ENCODE measurements at regions not wholly inside any gene's neighbourhood (a gene's known extent, or its start where the extent isn't known, plus 50 kb on each side); places are given as distances from the start of the nearest gene placed in this dataset.

GRCh38 chr2:133982256-133982655, 271.6 kb upstream of the MGAT5 start:
- Histone ChIP-seq H3K4me3 (ENCODE audit: low read depth, low read length, poor library complexity, severe bottlenecking) (no peak overlapping the region), H3K27me3 (replicated peaks; ENCODE audit: insufficient read depth, low read depth, low read length, poor library complexity) (peaks cover 12% of the 10 kb centered on the region), H3K36me3 (ENCODE audit: insufficient read depth, low read length, poor library complexity, severe bottlenecking) (no peaks in the 10 kb centered on the region), H3K9me3 (ENCODE audit: low read depth, low read length, poor library complexity, severe bottlenecking) (no peaks in the 10 kb centered on the region), H3K27ac (ENCODE audit: low read depth, low read length, poor library complexity, severe bottlenecking) (no peak overlapping the region), H3K4me1 (ENCODE audit: insufficient read depth, low read length, poor library complexity, severe bottlenecking) (no peaks in the 10 kb centered on the region)
- no TSS peak for BruUV-seq (replicated peaks)
- POLR2A ChIA-PET (ENCODE audit: low non-redundant PET): no interaction called here
- no peak for DNase-seq (ENCODE audit: low spot score)
- TF ChIP-seq CTCF (conservative IDR thresholded peaks at IDR 0.05; ENCODE audit: low read depth, low read length): no peak
- no peak for TF ChIP-seq EZH2 (IDR thresholded peaks at IDR 0.05; ENCODE audit: borderline replicate concordance, low read depth, low read length, poor library complexity, severe bottlenecking)
- CTCF ChIA-PET: no interaction called here
- intact Hi-C loops (cut with micrococcal nuclease; ENCODE audit: unreplicated experiment): no loop called here

DNA sequence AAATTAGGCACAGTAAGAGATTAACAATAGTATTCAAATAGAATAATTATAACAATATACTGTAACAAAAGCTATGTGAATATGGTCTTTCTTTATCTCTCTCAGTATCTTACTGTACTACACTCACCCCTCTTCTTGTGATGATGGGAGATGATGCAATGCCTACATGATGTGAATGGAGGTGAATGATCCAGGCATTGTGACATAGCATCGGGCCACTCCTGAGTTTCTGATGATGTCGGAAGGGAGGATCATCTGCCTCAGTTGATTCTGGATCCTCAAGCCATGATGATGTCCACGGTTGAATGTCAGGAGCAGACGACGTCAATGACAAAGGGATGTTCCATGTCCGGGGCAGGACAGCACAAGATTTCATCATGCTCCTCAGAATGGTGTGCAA, 268.3 kb upstream of the MGAT5 start:
- DNase-seq (ENCODE audit: low spot score): no peak
- ChIA-PET POLR2A (ENCODE audit: low non-redundant PET) (no interaction called here), CTCF (no interaction called here)
- intact Hi-C loops (cut with micrococcal nuclease; ENCODE audit: unreplicated experiment): no loop called here
- no peaks in the 10 kb centered on the region for H3K9me3 ChIP-seq (ENCODE audit: low read depth, low read length, poor library complexity, severe bottlenecking)
- peaks cover 15% of the 10 kb centered on the region for H3K27me3 ChIP-seq (replicated peaks; ENCODE audit: insufficient read depth, low read depth, low read length, poor library complexity)
- no TSS peak for BruUV-seq (replicated peaks)
- no peak for TF ChIP-seq CTCF (conservative IDR thresholded peaks at IDR 0.05; ENCODE audit: low read depth, low read length)
- no peak for TF ChIP-seq EZH2 (IDR thresholded peaks at IDR 0.05; ENCODE audit: borderline replicate concordance, low read depth, low read length, poor library complexity, severe bottlenecking)
- no peak overlapping the region for H3K4me3 ChIP-seq (ENCODE audit: low read depth, low read length, poor library complexity, severe bottlenecking)
- H3K36me3 ChIP-seq (ENCODE audit: insufficient read depth, low read length, poor library complexity, severe bottlenecking): no peaks in the 10 kb centered on the region
- H3K4me1 ChIP-seq (ENCODE audit: insufficient read depth, low read length, poor library complexity, severe bottlenecking): no peaks in the 10 kb centered on the region
- no peak overlapping the region for H3K27ac ChIP-seq (ENCODE audit: low read depth, low read length, poor library complexity, severe bottlenecking)

GRCh38 chr2:133986081-133986837, 267.6 kb upstream of the MGAT5 start:
- peaks cover 15% of the 10 kb centered on the region for H3K27me3 ChIP-seq (replicated peaks; ENCODE audit: insufficient read depth, low read depth, low read length, poor library complexity)
- no peak for DNase-seq (ENCODE audit: low spot score)
- no peaks in the 10 kb centered on the region for H3K4me1 ChIP-seq (ENCODE audit: insufficient read depth, low read length, poor library complexity, severe bottlenecking)
- no peak overlapping the region for H3K27ac ChIP-seq (ENCODE audit: low read depth, low read length, poor library complexity, severe bottlenecking)
- TF ChIP-seq CTCF (conservative IDR thresholded peaks at IDR 0.05; ENCODE audit: low read depth, low read length) (no peak), EZH2 (IDR thresholded peaks at IDR 0.05; ENCODE audit: borderline replicate concordance, low read depth, low read length, poor library complexity, severe bottlenecking) (no peak)
- H3K36me3 ChIP-seq (ENCODE audit: insufficient read depth, low read length, poor library complexity, severe bottlenecking): no peaks in the 10 kb centered on the region
- ChIA-PET POLR2A (ENCODE audit: low non-redundant PET) (no interaction called here), CTCF (no interaction called here)
- no peak overlapping the region for H3K4me3 ChIP-seq (ENCODE audit: low read depth, low read length, poor library complexity, severe bottlenecking)
- intact Hi-C loops (cut with micrococcal nuclease; ENCODE audit: unreplicated experiment): no loop called here
- no peaks in the 10 kb centered on the region for H3K9me3 ChIP-seq (ENCODE audit: low read depth, low read length, poor library complexity, severe bottlenecking)
- no TSS peak for BruUV-seq (replicated peaks)

All from A673 (cell line).